ENCODE measurements at regions not wholly inside any gene's neighbourhood (a gene's known extent, or its start where the extent isn't known, plus 50 kb on each side); places are given as distances from the start of the nearest gene placed in this dataset.

DNA sequence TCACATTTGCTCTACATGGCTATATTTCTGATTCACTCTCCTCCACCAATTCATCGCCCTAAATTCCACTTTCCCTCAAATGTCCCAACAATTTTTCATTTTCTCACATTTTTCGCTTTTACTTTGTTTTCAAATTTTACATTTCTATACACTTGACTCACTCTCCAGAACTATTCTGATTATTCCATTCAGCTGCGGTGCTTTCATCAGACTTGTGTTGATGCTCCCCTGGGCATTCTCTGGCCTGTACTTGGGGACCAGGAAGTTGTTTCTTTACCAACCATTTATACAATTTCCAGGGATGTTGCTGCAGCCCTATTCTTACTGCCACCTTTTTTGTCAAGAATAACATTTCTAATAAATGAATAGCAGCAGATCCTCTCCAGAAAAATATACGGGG lies 444.8 kb downstream of the MAFB start:
- Mint-ChIP-seq H3K4me3 (no peak overlapping the region), H3K36me3 (no peaks in the 10 kb centered on the region), H3K27ac (no peak overlapping the region), H3K9me3 (no peaks in the 10 kb centered on the region), H3K27me3 (peaks cover 5% of the 10 kb centered on the region), H3K4me1 (no peaks in the 10 kb centered on the region)
- DNase-seq (ENCODE audit: low spot score in 2 of 2) (no peak), ATAC-seq (ENCODE audit: low read depth) (no peak)

DNA sequence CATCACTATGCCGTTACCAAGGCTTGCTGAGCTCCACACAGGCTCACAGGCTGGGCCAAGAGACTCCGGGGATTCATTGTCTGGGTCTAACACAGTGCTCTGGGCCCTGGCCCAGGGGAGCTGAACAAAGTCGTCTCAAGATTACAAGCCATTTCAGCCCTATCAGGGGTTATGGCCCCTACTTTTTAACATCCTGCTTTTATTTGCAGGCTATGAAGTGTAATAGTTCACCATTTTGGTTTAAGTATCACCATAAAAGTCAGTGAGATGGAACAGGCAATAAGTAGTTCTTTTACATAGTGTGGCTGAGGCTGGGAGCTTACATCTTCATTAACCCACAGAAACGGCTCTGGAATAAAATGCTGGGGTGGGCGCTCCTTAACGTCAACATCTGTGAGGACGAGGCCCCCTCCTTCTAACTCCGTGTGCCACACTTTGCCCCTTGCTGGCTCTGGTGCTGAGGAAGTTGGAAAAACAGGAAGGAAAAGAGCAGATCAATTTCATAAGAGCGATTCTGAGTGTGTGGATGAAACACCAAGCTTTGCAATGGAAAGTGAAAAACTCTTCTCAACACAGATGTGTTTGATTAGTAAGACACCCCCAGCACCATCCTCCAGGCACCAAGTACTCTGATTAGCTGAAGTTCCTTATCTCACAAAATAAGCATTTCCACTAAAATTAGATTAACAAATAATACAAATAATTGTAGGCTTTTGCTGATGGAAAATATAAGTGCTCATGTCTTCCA lies 447.3 kb downstream of the MAFB start:
- Mint-ChIP-seq H3K36me3 (no peaks in the 10 kb centered on the region), H3K27me3 (peaks cover 9% of the 10 kb centered on the region), H3K4me1 (no peaks in the 10 kb centered on the region), H3K27ac (no peak overlapping the region), H3K4me3 (no peak overlapping the region), H3K9me3 (no peaks in the 10 kb centered on the region)
- ATAC-seq (ENCODE audit: low read depth) (no peak), DNase-seq (ENCODE audit: low spot score in 2 of 2) (no peak)

DNA sequence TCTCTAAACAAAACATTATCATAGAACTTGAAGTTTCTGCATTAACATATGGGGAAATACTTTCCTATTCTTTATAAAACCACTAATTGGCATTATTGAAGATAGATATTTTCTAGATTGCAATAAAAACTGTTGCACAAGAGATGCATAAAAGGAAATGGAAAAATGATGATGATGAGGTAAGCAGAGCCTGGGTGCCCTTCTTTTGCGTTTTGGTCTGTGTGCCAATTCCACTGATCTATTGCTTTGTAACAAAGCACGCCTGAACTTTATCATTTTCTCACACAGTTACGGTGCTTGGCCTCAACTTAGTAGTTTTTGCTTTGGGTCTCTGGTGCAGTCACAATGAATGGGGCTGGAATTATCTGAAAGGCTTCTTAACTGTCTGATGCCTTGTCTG lies 450.5 kb downstream of the MAFB start:
- Mint-ChIP-seq H3K4me3 (no peak overlapping the region), H3K9me3 (no peaks in the 10 kb centered on the region), H3K27me3 (peaks cover 11% of the 10 kb centered on the region), H3K27ac (no peak overlapping the region), H3K4me1 (peaks cover under 1% of the 10 kb centered on the region), H3K36me3 (no peaks in the 10 kb centered on the region)
- DNase-seq (ENCODE audit: low spot score in 2 of 2) (no peak), ATAC-seq (ENCODE audit: low read depth) (no peak)

GRCh38 chr20:40234593-40234992 lies 454.4 kb downstream of the MAFB start:
- H3K36me3 Mint-ChIP-seq: no peaks in the 10 kb centered on the region
- peaks cover 8% of the 10 kb centered on the region for H3K27me3 Mint-ChIP-seq
- peaks cover 7% of the 10 kb centered on the region for H3K4me1 Mint-ChIP-seq
- H3K9me3 Mint-ChIP-seq: no peaks in the 10 kb centered on the region
- no peak overlapping the region for H3K4me3 Mint-ChIP-seq
- no peak overlapping the region for H3K27ac Mint-ChIP-seq
- ATAC-seq (ENCODE audit: low read depth) (no peak), DNase-seq (ENCODE audit: low spot score in 2 of 2) (no peak)

GRCh38 chr20:40233406-40233805 lies 455.6 kb downstream of the MAFB start:
- peaks cover 7% of the 10 kb centered on the region for H3K4me1 Mint-ChIP-seq
- H3K27me3 Mint-ChIP-seq: peaks cover 5% of the 10 kb centered on the region
- ATAC-seq (ENCODE audit: low read depth) (no peak), DNase-seq (ENCODE audit: low spot score in 2 of 2) (no peak)
- H3K9me3 Mint-ChIP-seq: no peaks in the 10 kb centered on the region
- no peak overlapping the region for H3K4me3 Mint-ChIP-seq
- no peak overlapping the region for H3K27ac Mint-ChIP-seq
- no peaks in the 10 kb centered on the region for H3K36me3 Mint-ChIP-seq

DNA sequence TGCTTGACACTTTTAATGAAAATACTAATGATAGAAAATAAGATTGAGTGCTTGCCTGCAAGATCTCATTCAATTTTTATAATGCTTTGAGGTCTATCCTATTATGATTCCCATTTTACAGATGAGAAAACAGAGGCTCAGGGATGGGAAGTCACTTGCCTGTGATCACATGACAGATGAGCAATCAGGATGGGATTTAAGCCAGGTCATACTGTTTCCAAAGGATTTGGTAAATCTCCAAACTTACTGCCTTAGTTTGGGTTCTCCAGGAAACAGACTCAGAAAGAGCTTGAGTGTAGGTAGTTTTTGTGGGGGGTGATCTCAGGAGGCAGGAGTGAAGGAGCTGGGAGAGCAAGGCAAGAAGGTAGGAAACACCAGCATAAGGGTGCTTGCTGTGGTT lies 456.3 kb downstream of the MAFB start:
- no peak overlapping the region for H3K27ac Mint-ChIP-seq
- no peaks in the 10 kb centered on the region for H3K9me3 Mint-ChIP-seq
- DNase-seq (ENCODE audit: low spot score in 2 of 2) (no peak), ATAC-seq (ENCODE audit: low read depth) (no peak)
- peaks cover 7% of the 10 kb centered on the region for H3K4me1 Mint-ChIP-seq
- no peaks in the 10 kb centered on the region for H3K36me3 Mint-ChIP-seq
- H3K4me3 Mint-ChIP-seq: no peak overlapping the region
- H3K27me3 Mint-ChIP-seq: peaks cover 5% of the 10 kb centered on the region

- no peak overlapping the region for H3K27ac Mint-ChIP-seq
- H3K36me3 Mint-ChIP-seq: no peaks in the 10 kb centered on the region
- H3K4me3 Mint-ChIP-seq: no peak overlapping the region
- peaks cover 5% of the 10 kb centered on the region for H3K27me3 Mint-ChIP-seq
- no peak for ATAC-seq (ENCODE audit: low read depth)
- peaks cover 7% of the 10 kb centered on the region for H3K4me1 Mint-ChIP-seq
- DNase-seq (ENCODE audit: low spot score in 2 of 2): no peak
- H3K9me3 Mint-ChIP-seq: no peaks in the 10 kb centered on the region
These were observed 456.8 kb downstream of the MAFB start for GRCh38 chr20:40232273-40232672.

GRCh38 chr20:40230486-40230885 lies 458.6 kb downstream of the MAFB start:
- H3K4me3 Mint-ChIP-seq: no peak overlapping the region
- no peak overlapping the region for H3K27ac Mint-ChIP-seq
- ATAC-seq (ENCODE audit: low read depth) (no peak), DNase-seq (ENCODE audit: low spot score in 2 of 2) (no peak)
- H3K9me3 Mint-ChIP-seq: no peaks in the 10 kb centered on the region
- peaks cover 7% of the 10 kb centered on the region for H3K4me1 Mint-ChIP-seq
- H3K27me3 Mint-ChIP-seq: peaks cover 3% of the 10 kb centered on the region
- no peaks in the 10 kb centered on the region for H3K36me3 Mint-ChIP-seq

DNA sequence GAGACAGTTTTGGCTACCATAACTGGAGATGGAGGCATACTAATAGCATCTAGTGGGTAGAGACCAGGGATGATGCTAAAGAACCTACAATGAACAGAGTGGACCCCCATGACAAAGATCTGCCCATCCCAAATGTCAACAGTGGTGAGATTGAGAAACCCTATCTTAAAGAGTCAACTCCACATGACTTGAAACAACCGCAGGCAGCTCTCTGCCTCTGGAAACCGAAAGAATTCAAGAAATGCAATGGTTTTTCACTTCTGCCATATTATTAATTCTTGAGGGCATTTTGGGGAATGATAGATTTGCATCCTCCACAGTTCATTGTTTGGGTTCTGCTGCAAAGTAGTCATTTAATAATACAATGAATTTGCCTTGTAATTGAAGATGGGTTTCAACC lies 463.4 kb downstream of the MAFB start:
- Mint-ChIP-seq H3K4me1 (no peaks in the 10 kb centered on the region), H3K27ac (no peak overlapping the region), H3K36me3 (no peaks in the 10 kb centered on the region), H3K4me3 (no peak overlapping the region), H3K9me3 (no peaks in the 10 kb centered on the region), H3K27me3 (peaks cover 5% of the 10 kb centered on the region)
- ATAC-seq (ENCODE audit: low read depth) (no peak), DNase-seq (ENCODE audit: low spot score in 2 of 2) (no peak)

DNA sequence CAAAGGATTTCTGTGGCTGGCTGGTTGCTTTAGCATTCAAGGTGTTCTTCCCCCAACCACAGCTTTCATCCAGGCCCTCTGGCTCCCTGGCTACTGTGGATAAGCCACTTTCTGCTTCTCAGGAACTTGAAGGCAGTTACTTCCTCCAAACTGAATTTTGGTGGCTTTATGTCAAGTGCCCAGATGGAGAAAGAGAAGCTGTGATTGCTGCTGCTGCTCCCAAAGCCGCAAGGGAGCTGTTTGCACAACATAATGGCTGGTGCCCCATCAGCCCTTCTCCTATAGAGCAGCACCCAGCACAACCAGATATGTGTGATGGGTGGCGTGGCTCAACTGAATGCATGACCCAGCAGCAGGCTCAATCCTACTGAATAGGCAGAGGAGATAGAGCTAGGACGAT lies 465.2 kb downstream of the MAFB start:
- DNase-seq (ENCODE audit: low spot score in 2 of 2) (no peak), ATAC-seq (ENCODE audit: low read depth) (no peak)
- Mint-ChIP-seq H3K27ac (no peak overlapping the region), H3K36me3 (no peaks in the 10 kb centered on the region), H3K4me1 (no peaks in the 10 kb centered on the region), H3K4me3 (no peak overlapping the region), H3K9me3 (no peaks in the 10 kb centered on the region), H3K27me3 (peaks cover 5% of the 10 kb centered on the region)

DNA sequence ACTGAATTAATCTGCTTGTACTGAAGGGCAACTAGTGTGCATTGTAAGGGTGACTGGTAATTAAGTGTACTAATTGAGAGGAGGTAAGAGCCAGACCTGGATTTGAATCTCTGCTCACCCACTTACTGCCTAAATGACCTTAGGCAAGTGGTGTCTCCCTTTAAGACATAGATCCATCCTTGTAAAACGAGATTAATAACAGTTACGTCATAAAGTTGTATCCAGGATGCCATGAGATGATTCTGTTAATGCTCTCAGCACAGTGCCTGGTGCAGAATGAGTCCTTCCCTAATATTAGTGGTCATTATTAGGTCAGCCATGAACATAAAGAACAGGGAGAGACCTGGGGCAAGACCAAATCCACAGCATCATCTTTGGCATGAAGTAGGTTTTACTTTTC lies 470.1 kb downstream of the MAFB start:
- H3K9me3 Mint-ChIP-seq: no peaks in the 10 kb centered on the region
- no peaks in the 10 kb centered on the region for H3K36me3 Mint-ChIP-seq
- no peak overlapping the region for H3K4me3 Mint-ChIP-seq
- no peak for DNase-seq (ENCODE audit: low spot score in 2 of 2)
- ATAC-seq (ENCODE audit: low read depth): no peak
- no peaks in the 10 kb centered on the region for H3K4me1 Mint-ChIP-seq
- peaks cover 8% of the 10 kb centered on the region for H3K27me3 Mint-ChIP-seq
- no peak overlapping the region for H3K27ac Mint-ChIP-seq

- no peak overlapping the region for H3K27ac Mint-ChIP-seq
- H3K9me3 Mint-ChIP-seq: no peaks in the 10 kb centered on the region
- peaks cover 8% of the 10 kb centered on the region for H3K27me3 Mint-ChIP-seq
- no peak for ATAC-seq (ENCODE audit: low read depth)
- no peak for DNase-seq (ENCODE audit: low spot score in 2 of 2)
- H3K4me3 Mint-ChIP-seq: no peak overlapping the region
- no peaks in the 10 kb centered on the region for H3K36me3 Mint-ChIP-seq
- H3K4me1 Mint-ChIP-seq: no peaks in the 10 kb centered on the region
These were observed 470.6 kb downstream of the MAFB start for GRCh38 chr20:40218316-40218969.

- no peak for ATAC-seq (ENCODE audit: low read depth)
These were observed 481.4 kb downstream of the MAFB start for GRCh38 chr20:40207655-40208054.

DNA sequence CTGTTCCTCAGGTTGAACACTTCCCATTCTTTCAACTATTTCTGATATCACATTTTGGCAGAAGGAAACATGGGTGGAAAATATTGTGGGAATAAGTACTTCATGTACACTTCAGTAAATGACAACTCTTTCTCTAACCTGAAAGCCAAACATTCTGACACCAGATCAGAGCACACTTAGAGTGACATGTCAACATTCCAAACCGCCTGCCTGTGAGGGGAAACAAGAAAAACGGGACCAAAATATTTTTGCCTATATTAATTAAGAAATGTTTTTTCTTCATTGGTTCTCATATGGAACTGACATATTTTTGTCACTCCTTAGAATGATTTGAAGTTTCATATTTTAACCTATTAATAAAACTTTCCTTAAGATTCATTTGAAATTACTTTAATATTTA lies 483.1 kb downstream of the MAFB start:
- no peak for DNase-seq (ENCODE audit: low spot score in 2 of 2)
- H3K4me1 Mint-ChIP-seq: no peaks in the 10 kb centered on the region
- peaks cover 9% of the 10 kb centered on the region for H3K27me3 Mint-ChIP-seq
- peaks cover 5% of the 10 kb centered on the region for H3K9me3 Mint-ChIP-seq
- H3K27ac Mint-ChIP-seq: no peak overlapping the region
- no peak for ATAC-seq (ENCODE audit: low read depth)
- no peak overlapping the region for H3K4me3 Mint-ChIP-seq
- peaks cover 4% of the 10 kb centered on the region for H3K36me3 Mint-ChIP-seq

More at GRCh38 chr20:40207655-40208054, 481.4 kb downstream of the MAFB start:
- Mint-ChIP-seq H3K36me3 (peaks cover 4% of the 10 kb centered on the region), H3K9me3 (peaks cover 5% of the 10 kb centered on the region), H3K27me3 (peaks cover 9% of the 10 kb centered on the region), H3K4me1 (no peaks in the 10 kb centered on the region), H3K4me3 (no peak overlapping the region), H3K27ac (no peak overlapping the region)
- DNase-seq (ENCODE audit: low spot score in 2 of 2): no peak

DNA sequence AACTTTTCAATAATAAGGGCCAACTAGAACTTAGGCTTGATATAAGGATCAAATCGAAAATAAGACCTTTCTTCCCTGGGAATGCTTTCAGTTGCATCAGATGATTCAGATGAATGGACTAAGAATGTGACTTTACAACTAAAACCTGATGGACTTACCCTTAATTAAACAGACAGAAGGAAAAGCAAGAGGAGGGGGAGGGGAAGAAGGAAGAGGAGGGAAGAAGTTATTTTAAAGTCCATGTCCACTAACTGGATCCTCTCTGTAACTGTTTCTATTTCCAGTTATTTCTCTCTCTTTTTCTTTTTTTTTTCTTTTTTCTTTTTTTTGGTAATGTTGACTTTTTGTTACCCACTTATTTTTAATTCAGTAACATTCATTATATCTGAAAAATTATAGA lies 486.0 kb downstream of the MAFB start:
- H3K27ac Mint-ChIP-seq: no peak overlapping the region
- peaks cover 4% of the 10 kb centered on the region for H3K36me3 Mint-ChIP-seq
- H3K27me3 Mint-ChIP-seq: peaks cover 9% of the 10 kb centered on the region
- no peak overlapping the region for H3K4me3 Mint-ChIP-seq
- H3K9me3 Mint-ChIP-seq: peaks cover 4% of the 10 kb centered on the region
- no peaks in the 10 kb centered on the region for H3K4me1 Mint-ChIP-seq
- ATAC-seq (ENCODE audit: low read depth) (no peak), DNase-seq (ENCODE audit: low spot score in 2 of 2) (no peak)

Measured in memory B cell (primary cell).